Right cardiac atrium (tissue), 5 donors: ENCODE measurements at regions not wholly inside any gene's neighbourhood (a gene's known extent, or its start where the extent isn't known, plus 50 kb on each side); places are given as distances from the start of the nearest gene placed in this dataset.

ENCODE experiments used
- ATAC-seq, 2 donors: fragments of 200-7000 bp; cut with Tn5 transposase; one replicate each; pipeline versions ENCODE4 v1.8.0 to v1.9.1; 2020; ENCODE audit warnings: moderate library complexity in 2 of 2, mild to moderate bottlenecking in 1 of 2
- DNase-seq, 3 donors: peaks; one replicate each; pipeline ENCODE4 v3.0.0-alpha.2; 2020
- H3K27ac ChIP-seq: one replicate; pipeline ENCODE4 v1.5.1; 2013; ENCODE audit warnings: mild to moderate bottlenecking, low read length, control low read depth, moderate library complexity
- H3K27me3 ChIP-seq: one replicate; pipeline ENCODE4 v1.6.1; 2013; ENCODE audit not compliant: control insufficient read depth, insufficient read depth
- H3K4me1 ChIP-seq: one replicate; pipeline ENCODE4 v1.6.1; 2013; ENCODE audit warnings: low read length; ENCODE audit not compliant: control insufficient read depth, insufficient read depth
- H3K4me3 ChIP-seq: one replicate; pipeline ENCODE4 v1.5.1; 2013; ENCODE audit warnings: low read length, control low read depth
- H3K9me3 ChIP-seq: one replicate; pipeline ENCODE4 v1.6.1; 2013; ENCODE audit warnings: low read length; ENCODE audit not compliant: control insufficient read depth
- WGBS: extraction: QIAGEN DNeasy Blood & Tissue Kit; methylation state at CpG from one replicate; pipeline ENCODE4 v1.1.7; 2013; 5-methylcytosine and 5-hydroxymethylcytosine counted together
- intact Hi-C, 4 donors: fragments of 100-400 bp; cut with DNase I; formaldehyde crosslinking; loops; one replicate each; pipeline versions ENCODE4 v1.11.0 to v1.14.0; 2022 to 2023
- donor health status: healthy with polysubstance abuse.
- donor health status: DM: no; HTN: yes; CAD: no.
- donor health status: DM: no; HTN: no; CAD: no.
- donor health status: DM: no; HTN: yes; CAD: no; lungs with severe emphysema.
- donor health status: DM: yes; HTN: yes; CAD: no.

- Histone ChIP-seq H3K4me3 (no peak overlapping the region), H3K4me1 (no peaks in the 10 kb centered on the region), H3K27me3 (no peaks in the 10 kb centered on the region), H3K27ac (no peak overlapping the region), H3K9me3 (no peaks in the 10 kb centered on the region)
- no peak for DNase-seq
- intact Hi-C loops: no loop called here
- WGBS: 61% methylated on average over 8 of the region's 8 CpGs
- no peak for ATAC-seq
Measured at GRCh38 chr2:603869-604268, 73.3 kb downstream of the TMEM18 start.

- Histone ChIP-seq H3K27ac (no peak overlapping the region), H3K27me3 (no peaks in the 10 kb centered on the region), H3K9me3 (no peaks in the 10 kb centered on the region), H3K4me3 (no peak overlapping the region), H3K4me1 (no peaks in the 10 kb centered on the region)
- ATAC-seq: no peak
- intact Hi-C loops: no loop called here
- 74% methylated on average over 5 of the region's 5 CpGs for WGBS
- no peak for DNase-seq
Measured at GRCh38 chr2:603427-603826, 73.8 kb downstream of the TMEM18 start.

GRCh38 chr2:602571-603359 is 74.4 kb downstream of the TMEM18 start:
- intact Hi-C loops: no loop called here
- no peak for DNase-seq

GRCh38 chr2:601806-602455 is 75.3 kb downstream of the TMEM18 start:
- WGBS: 83% methylated on average over 29 of the region's 29 CpGs
- no peak for ATAC-seq
- no peak overlapping the region for H3K4me3 ChIP-seq
- H3K27me3 ChIP-seq: no peaks in the 10 kb centered on the region
- DNase-seq: no peak
- intact Hi-C loops: no loop called here
- no peaks in the 10 kb centered on the region for H3K9me3 ChIP-seq
- H3K27ac ChIP-seq: no peak overlapping the region
- no peaks in the 10 kb centered on the region for H3K4me1 ChIP-seq

More at GRCh38 chr2:602571-603359, 74.4 kb downstream of the TMEM18 start:
- Histone ChIP-seq H3K4me3 (no peak overlapping the region), H3K27ac (no peak overlapping the region), H3K4me1 (no peaks in the 10 kb centered on the region), H3K27me3 (no peaks in the 10 kb centered on the region), H3K9me3 (no peaks in the 10 kb centered on the region)
- no peak for ATAC-seq
- 81% methylated on average over 14 of the region's 14 CpGs for WGBS

GRCh38 chr2:601387-601698 is 75.9 kb downstream of the TMEM18 start:
- Histone ChIP-seq H3K4me1 (no peaks in the 10 kb centered on the region), H3K27ac (no peak overlapping the region), H3K9me3 (no peaks in the 10 kb centered on the region), H3K27me3 (no peaks in the 10 kb centered on the region), H3K4me3 (no peak overlapping the region)
- DNase-seq (no peak), ATAC-seq (no peak)
- WGBS: 90% methylated on average over 10 of the region's 10 CpGs
- intact Hi-C loops: no loop called here

GRCh38 chr2:600542-601386 is 76.4 kb downstream of the TMEM18 start:
- ATAC-seq (no peak), DNase-seq (no peak)
- no peak overlapping the region for H3K4me3 ChIP-seq
- intact Hi-C loops: no loop called here
- H3K27ac ChIP-seq: no peak overlapping the region
- WGBS: 84% methylated on average over 23 of the region's 23 CpGs
- no peaks in the 10 kb centered on the region for H3K9me3 ChIP-seq
- no peaks in the 10 kb centered on the region for H3K4me1 ChIP-seq
- no peaks in the 10 kb centered on the region for H3K27me3 ChIP-seq

- intact Hi-C loops: no loop called here
- WGBS: 69% methylated on average over 8 of the region's 8 CpGs
- DNase-seq (peak in 1 of 3 donors; percentile 37), ATAC-seq (no peak)
- Histone ChIP-seq H3K27me3 (no peaks in the 10 kb centered on the region), H3K4me1 (no peaks in the 10 kb centered on the region), H3K9me3 (no peaks in the 10 kb centered on the region), H3K27ac (no peak overlapping the region), H3K4me3 (no peak overlapping the region)
Measured at GRCh38 chr2:599601-600000, 77.6 kb downstream of the TMEM18 start.

- WGBS: 81% methylated on average over 17 of the region's 17 CpGs
- Histone ChIP-seq H3K4me3 (no peak overlapping the region), H3K27me3 (no peaks in the 10 kb centered on the region), H3K9me3 (no peaks in the 10 kb centered on the region), H3K4me1 (no peaks in the 10 kb centered on the region), H3K27ac (no peak overlapping the region)
- intact Hi-C loops: no loop called here
- DNase-seq: peak in 1 of 3 donors; percentile 38
- ATAC-seq: no peak
Measured at GRCh38 chr2:598058-598802, 79.0 kb downstream of the TMEM18 start.

- Histone ChIP-seq H3K4me3 (no peak overlapping the region), H3K4me1 (no peaks in the 10 kb centered on the region), H3K9me3 (no peaks in the 10 kb centered on the region), H3K27me3 (no peaks in the 10 kb centered on the region), H3K27ac (no peak overlapping the region)
- 64% methylated on average over 13 of the region's 13 CpGs for WGBS
- ATAC-seq: no peak
- intact Hi-C loops: no loop called here
- no peak for DNase-seq
Measured at GRCh38 chr2:595831-596592, 81.2 kb downstream of the TMEM18 start.

- Histone ChIP-seq H3K27ac (no peak overlapping the region), H3K9me3 (no peaks in the 10 kb centered on the region), H3K4me1 (no peaks in the 10 kb centered on the region), H3K4me3 (no peak overlapping the region), H3K27me3 (no peaks in the 10 kb centered on the region)
- intact Hi-C loops: no loop called here
- no peak for ATAC-seq
- WGBS: 80% methylated on average over 23 of the region's 23 CpGs
- no peak for DNase-seq
Measured at GRCh38 chr2:595141-595815, 81.9 kb downstream of the TMEM18 start.
